ENCODE measurements at regions not wholly inside any gene's neighbourhood (a gene's known extent, or its start where the extent isn't known, plus 50 kb on each side); places are given as distances from the start of the nearest gene placed in this dataset.

DNA sequence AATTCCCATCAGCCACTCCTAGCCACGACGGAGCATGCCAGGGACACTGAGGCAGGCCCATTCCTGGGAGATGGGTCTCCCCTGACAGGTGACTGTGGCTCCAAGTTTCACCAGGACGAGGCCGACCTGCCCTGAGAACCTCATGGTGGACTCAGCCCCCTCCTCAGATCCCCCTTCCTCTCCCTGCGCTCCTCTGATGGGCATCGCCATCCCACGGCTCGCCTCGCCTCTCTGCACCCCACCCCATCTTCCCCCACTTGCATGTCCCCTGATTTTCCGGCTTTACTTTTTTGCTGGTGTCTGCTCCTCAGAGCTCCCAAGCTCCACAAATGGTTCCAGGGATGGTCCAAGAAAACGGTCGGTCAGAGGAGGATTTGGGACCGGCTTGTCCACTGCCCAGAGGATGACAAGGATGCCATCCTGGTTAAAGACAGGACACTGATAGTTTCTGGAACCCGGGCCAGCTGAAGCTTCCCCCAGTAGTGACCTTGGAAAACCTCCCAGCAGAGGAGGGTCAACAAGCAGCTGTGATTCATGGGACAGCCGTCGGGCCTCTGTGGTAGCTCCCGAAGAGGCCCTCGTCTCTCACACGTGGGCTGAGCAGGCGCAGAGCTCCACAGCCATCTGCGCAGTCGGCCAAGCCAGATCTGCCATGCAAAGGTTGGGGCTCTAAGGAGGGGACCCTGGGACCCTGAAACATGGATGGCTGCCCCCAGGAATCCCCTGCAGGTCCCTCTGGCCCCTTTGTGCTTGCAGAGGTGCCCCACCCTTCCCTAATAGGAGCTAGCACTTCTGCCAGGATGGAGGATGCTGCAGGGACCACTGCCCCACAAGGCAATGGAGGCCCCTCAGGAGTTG lies 87.8 kb upstream of the SLC66A3 start:
- DNase-seq (no peak), ATAC-seq (ENCODE audit: low read depth in 2 of 2) (no peak)
- Mint-ChIP-seq H3K27me3 (peaks cover 17 to 42% (median 35%) of the 10 kb centered on the region in 3 donors), H3K4me3 (no peak overlapping the region), H3K36me3 (peaks cover 4 to 5% of the 10 kb centered on the region in 2 donors), H3K27ac (no peak overlapping the region), H3K9me3 (peaks cover 3 to 14% (median 9%) of the 10 kb centered on the region in 7 donors), H3K4me1 (no peaks in the 10 kb centered on the region)

DNA sequence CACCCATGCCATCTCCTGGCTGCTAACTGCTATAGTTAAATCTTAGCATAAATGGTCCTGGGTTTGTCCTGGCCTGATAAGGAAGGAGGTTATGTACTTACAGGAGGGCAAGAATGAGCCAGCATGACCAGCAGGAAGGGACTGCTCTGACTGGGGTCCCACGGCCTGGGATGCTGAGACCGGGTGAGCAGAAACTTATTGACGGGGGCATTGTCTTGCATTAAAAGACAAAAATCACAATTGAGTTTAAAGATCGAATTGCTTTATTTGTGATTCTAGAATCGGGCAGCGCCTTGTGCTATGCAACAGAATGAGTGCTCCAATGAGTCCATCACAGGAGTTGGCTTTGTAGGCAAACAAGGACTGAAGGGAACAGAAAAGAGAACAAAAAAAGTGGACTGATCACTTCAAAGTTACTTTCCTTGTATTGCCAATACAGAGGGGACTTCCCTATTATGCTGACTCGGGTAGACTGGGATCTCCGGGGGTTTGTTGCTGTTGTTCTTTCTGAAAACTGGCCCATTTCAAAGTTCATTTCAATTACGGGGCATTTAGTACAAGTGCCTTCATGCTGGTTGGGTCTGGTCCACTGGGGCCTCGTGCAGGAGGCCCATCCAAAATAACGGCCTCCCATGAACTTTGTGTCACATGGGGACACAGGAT lies 87.1 kb upstream of the SLC66A3 start:
- Mint-ChIP-seq H3K36me3 (peaks cover 2 to 3% of the 10 kb centered on the region in 2 donors), H3K9me3 (peaks cover 1 to 7% (median 4%) of the 10 kb centered on the region in 7 donors), H3K27ac (peak overlapping the region in 1 of 6 donors; percentile 31), H3K4me3 (no peak overlapping the region), H3K27me3 (peaks cover 18 to 47% (median 43%) of the 10 kb centered on the region in 3 donors), H3K4me1 (no peaks in the 10 kb centered on the region)
- no peak for ATAC-seq (ENCODE audit: low read depth in 2 of 2)
- DNase-seq, result no peak

DNA sequence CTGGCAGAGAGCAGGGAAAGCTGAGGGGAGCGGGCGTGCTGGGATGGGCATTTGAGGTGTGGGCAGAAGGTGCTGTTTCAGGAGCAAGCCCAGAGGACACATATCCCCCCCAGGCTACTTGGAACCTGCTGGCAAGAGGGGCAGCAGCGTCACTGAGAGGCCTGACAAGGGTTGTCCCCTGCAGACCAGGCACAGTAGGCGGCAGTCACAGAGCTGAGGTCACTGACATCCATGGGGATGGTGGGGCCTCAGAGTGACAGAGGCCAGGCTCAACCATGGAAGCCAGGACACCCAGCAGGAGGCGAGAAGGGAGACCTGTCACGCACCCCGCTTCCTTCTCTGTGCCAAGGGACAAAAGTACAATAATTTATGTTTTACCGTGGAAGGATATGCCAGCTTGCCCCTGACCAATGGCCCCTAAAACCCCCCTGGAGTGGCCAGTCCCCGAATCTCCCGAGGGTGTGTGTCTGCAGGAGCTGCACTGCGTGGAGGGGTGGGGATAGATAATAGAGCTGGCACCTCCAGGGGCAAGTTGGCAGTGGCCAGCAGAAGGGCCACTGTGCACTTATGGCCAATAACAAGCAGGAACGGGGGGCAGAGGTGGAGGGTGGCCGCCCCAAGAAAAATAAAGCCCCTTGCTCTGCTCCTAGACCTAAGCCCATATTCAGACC lies 86.3 kb upstream of the SLC66A3 start:
- Mint-ChIP-seq H3K27ac (no peak overlapping the region), H3K27me3 (peaks cover 18 to 48% (median 46%) of the 10 kb centered on the region in 3 donors), H3K4me1 (no peaks in the 10 kb centered on the region), H3K9me3 (peaks cover 0 to 5% (median 0%) of the 10 kb centered on the region in 7 donors), H3K36me3 (no peaks in the 10 kb centered on the region), H3K4me3 (peak overlapping the region in 1 of 8 donors; percentile 42)
- ATAC-seq (ENCODE audit: low read depth in 2 of 2) (no peak), DNase-seq (no peak)

DNA sequence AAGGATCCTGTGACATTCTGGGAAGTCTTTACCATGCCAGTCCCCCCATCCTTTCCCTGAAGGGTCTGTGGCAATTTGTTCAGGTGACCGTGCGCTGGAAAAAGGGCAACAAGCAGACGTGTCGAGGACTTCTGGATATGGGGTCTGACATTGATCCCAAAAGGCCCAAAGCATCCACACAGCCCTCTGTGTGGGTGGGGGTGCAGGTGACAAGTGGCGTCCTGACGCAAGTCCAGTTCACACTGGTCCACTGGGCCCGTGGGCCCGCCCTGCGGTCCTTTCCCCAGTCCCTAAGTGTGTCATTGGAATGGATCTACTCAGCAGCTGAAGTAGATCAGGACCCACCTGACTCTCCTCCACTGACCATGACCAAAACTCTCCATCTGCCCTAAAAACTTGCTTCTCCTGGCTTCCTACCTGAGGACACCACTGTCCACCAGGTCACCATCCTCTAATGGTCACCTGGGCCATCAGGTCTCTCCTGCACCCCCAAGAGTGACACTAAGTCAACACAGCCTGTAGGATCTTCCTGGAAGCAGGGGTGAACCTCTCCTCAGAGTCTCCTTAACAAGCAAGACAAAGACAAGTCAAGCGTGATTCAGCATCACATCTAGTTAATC lies 85.6 kb upstream of the SLC66A3 start:
- no peak for ATAC-seq (ENCODE audit: low read depth in 2 of 2)
- Mint-ChIP-seq H3K4me1 (no peaks in the 10 kb centered on the region), H3K36me3 (no peaks in the 10 kb centered on the region), H3K9me3 (peaks cover 0 to 5% (median 0%) of the 10 kb centered on the region in 7 donors), H3K4me3 (peak overlapping the region in 1 of 8 donors; percentile 42), H3K27ac (no peak overlapping the region), H3K27me3 (peaks cover 18 to 48% (median 46%) of the 10 kb centered on the region in 3 donors)
- DNase-seq, result no peak

DNA sequence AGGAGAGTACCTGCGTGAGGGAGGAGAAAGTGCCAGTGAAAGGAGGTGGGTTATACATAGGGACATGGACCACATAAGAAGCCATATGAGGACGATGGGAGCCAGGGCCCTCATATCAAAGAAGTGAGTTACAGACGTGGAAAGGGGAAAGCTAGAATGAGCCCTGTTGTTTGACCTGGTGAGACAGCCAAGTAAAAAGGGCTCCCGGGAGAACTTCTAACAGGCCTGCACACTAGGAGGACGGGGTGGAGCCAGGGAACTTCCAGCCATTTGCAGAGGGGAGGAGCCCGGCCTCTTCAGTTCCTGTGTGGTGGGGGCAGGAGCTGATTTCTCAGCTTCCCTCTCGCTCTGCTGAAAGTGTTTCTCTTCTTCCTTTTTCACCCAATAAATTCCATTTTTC lies 84.1 kb upstream of the SLC66A3 start:
- peak overlapping the region in 1 of 6 donors; percentile 30 for H3K27ac Mint-ChIP-seq
- no peak for DNase-seq
- H3K27me3 Mint-ChIP-seq, result peaks cover 18 to 46% (median 37%) of the 10 kb centered on the region in 3 donors
- no peak overlapping the region for H3K4me3 Mint-ChIP-seq
- H3K4me1 Mint-ChIP-seq, result no peaks in the 10 kb centered on the region
- peaks cover 0 to 5% (median 0%) of the 10 kb centered on the region in 7 donors for H3K9me3 Mint-ChIP-seq
- ATAC-seq (ENCODE audit: low read depth in 2 of 2), result no peak
- no peaks in the 10 kb centered on the region for H3K36me3 Mint-ChIP-seq

DNA sequence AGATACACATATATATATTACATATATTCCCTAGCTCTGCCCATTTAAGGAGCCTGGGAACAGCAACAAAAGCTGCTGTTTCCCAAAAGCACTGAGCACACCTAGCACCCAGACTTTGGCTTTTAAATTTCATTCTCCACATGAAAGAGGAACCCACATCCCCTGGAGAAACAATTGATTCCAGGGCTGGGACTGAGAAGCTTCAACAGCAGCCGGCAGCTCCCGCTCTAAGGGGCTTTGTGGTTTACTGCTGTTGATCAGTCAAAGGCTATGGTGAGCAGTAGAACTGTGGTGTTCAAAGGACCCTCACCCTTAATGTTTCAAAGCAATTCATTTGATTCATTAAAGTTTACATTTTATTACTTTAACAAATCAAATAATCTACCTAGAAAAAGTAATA lies 83.3 kb upstream of the SLC66A3 start:
- Mint-ChIP-seq H3K9me3 (peaks cover 0 to 8% (median 0%) of the 10 kb centered on the region in 7 donors), H3K27me3 (peaks cover 21 to 46% (median 35%) of the 10 kb centered on the region in 3 donors), H3K4me1 (no peaks in the 10 kb centered on the region), H3K4me3 (no peak overlapping the region), H3K27ac (no peak overlapping the region), H3K36me3 (no peaks in the 10 kb centered on the region)
- no peak for DNase-seq
- no peak for ATAC-seq (ENCODE audit: low read depth in 2 of 2)

DNA sequence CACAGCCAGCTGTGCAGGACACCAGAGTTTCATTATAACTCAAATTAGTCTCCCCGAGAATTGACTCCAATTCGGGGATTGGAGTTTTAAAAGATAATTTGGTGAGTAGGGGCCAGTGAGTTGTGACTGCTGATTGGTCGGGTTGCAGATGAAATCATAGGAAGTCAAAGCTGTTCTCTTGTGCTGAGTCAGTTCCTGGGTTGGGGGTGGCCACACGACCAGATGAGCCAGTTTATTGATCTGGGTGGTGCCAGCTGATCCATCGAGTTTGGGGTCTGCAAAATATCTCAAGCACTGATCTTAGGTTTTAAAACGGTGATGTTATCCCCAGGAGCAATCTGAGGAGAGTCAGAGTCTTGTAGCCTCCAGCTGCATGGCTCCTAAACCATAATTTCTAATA lies 82.7 kb upstream of the SLC66A3 start:
- H3K27ac Mint-ChIP-seq, result no peak overlapping the region

DNA sequence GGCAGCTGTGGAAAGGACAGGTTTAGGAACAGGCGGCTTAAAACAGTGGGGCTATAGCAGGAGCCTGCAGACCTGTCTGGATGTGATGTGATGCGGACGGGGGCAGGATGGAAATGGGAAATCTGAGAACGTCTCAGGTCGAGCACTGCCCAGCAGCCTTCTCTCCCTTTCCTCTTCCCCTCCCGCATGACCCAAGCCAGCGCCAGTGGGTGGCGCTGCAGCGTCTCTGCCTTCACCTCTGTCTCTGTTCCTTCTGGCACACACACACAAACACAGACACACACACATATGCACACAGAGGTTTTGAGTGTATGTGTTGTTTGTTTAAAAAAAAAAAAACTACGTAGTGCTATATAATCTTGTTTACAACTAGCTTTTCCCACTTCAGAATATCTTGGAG lies 82.0 kb upstream of the SLC66A3 start:
- ATAC-seq (ENCODE audit: low read depth in 2 of 2) (no peak), DNase-seq (no peak)
- peak overlapping the region in 1 of 6 donors; percentile 69 for H3K27ac Mint-ChIP-seq
- H3K4me1 Mint-ChIP-seq, result no peaks in the 10 kb centered on the region
- H3K27me3 Mint-ChIP-seq, result peaks cover 28 to 45% (median 43%) of the 10 kb centered on the region in 3 donors
- peaks cover 0 to 8% (median 0%) of the 10 kb centered on the region in 7 donors for H3K9me3 Mint-ChIP-seq
- no peaks in the 10 kb centered on the region for H3K36me3 Mint-ChIP-seq
- H3K4me3 Mint-ChIP-seq, result no peak overlapping the region

More for the DNA sequence above, 82.7 kb upstream of the SLC66A3 start:
- Mint-ChIP-seq H3K36me3 (no peaks in the 10 kb centered on the region), H3K4me3 (no peak overlapping the region), H3K9me3 (peaks cover 0 to 8% (median 0%) of the 10 kb centered on the region in 7 donors), H3K4me1 (no peaks in the 10 kb centered on the region), H3K27me3 (peaks cover 25 to 46% (median 41%) of the 10 kb centered on the region in 3 donors)
- DNase-seq (no peak), ATAC-seq (ENCODE audit: low read depth in 2 of 2) (no peak)

DNA sequence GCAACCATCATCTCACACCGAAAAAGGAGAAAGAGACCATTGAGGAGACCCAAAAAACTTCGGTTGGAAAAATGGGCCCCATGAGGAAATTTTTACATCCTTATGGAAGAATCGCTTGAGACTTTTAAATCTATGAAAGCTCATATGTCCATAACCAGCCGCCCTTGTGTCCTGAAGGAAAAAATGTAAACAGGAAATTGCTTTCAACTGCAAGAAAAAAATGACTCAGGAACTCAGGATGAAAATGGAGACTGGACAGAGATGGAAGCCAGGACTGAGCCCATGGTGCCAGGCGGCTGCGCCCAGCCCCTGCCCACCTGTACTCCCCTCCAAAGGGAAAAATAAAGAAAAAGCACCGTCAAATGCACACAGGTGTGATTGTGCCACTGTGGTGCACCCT lies 81.5 kb upstream of the SLC66A3 start:
- Mint-ChIP-seq H3K4me3 (no peak overlapping the region), H3K27me3 (peaks cover 26 to 42% (median 39%) of the 10 kb centered on the region in 3 donors), H3K36me3 (no peaks in the 10 kb centered on the region), H3K9me3 (peaks cover 0 to 8% (median 0%) of the 10 kb centered on the region in 7 donors), H3K27ac (no peak overlapping the region), H3K4me1 (no peaks in the 10 kb centered on the region)
- no peak for ATAC-seq (ENCODE audit: low read depth in 2 of 2)
- DNase-seq, result no peak

DNA sequence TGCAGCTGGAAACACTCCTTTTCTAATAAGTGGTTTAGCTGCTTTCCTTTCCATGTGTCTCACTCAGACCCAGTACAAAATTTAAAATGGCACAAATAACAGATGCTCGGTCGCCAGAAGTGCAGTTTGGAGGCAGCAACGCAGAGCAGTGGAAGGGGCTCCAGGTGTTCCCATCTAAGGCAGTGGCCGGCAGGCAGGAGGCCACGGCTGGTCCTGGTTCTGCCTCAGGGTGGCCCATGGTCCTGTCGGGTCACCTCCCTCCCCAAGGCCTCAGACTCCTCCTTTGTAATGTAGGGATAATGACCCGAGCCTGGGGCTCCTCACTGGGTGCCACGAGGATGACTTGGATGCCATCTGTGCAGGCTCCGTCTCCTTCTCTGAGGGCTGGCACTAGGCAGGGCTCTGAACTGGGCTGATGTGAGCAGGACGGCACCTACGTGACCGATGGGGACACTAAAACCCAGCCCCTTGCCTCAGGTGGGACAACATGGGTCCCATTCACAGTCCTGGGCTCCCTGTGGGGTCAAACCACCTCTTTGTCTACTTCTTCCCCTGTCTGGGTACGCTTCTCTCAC lies 80.9 kb upstream of the SLC66A3 start:
- DNase-seq, result no peak
- Mint-ChIP-seq H3K9me3 (peaks cover 0 to 8% (median under 1%) of the 10 kb centered on the region in 7 donors), H3K4me3 (no peak overlapping the region), H3K4me1 (no peaks in the 10 kb centered on the region), H3K36me3 (no peaks in the 10 kb centered on the region), H3K27ac (no peak overlapping the region), H3K27me3 (peaks cover 28 to 40% (median 38%) of the 10 kb centered on the region in 3 donors)
- no peak for ATAC-seq (ENCODE audit: low read depth in 2 of 2)

DNA sequence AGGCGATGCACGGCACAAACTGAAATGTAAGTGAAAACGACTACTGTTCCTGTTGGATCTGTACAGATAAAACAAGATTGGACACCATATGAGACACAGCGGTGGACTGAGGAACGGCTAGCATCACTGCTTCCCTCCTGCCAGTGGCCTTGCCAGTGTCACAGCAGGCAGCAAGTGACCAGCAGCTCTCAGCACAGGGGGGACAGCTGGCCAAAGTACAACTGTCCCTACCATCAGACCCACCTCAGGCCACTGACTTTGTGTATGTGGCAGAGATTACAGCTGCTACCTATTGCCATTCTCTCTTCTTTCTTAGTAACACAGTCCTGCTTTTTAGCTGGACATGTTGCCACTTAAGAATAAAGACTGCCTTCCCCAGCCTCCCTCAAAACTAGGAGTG lies 80.0 kb upstream of the SLC66A3 start:
- Mint-ChIP-seq H3K4me1 (no peaks in the 10 kb centered on the region), H3K27ac (no peak overlapping the region), H3K36me3 (no peaks in the 10 kb centered on the region), H3K4me3 (peak overlapping the region in 1 of 8 donors; percentile 3), H3K27me3 (peaks cover 30 to 38% (median 33%) of the 10 kb centered on the region in 3 donors), H3K9me3 (peaks cover 0 to 8% (median 1%) of the 10 kb centered on the region in 7 donors)
- ATAC-seq (ENCODE audit: low read depth in 2 of 2), result no peak
- no peak for DNase-seq

DNA sequence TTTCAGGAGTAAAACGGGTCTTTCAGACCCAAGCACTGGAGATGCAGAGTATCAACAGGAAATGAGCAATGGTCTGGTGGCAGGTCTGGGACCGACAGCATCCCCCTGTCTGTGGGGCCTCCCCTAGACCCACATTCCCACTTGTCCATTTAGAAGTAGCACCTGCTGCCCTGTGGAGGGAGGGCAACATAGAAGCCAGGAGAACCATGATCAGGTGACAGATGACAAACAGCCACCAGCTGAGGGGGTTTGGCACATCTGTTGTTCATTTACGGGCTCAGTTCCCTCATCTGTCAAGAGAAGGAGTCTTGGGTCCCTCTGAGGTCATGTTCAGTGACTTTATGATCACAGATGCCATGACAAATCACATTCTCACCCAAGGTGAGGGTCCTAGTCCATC lies 77.9 kb upstream of the SLC66A3 start:
- H3K27ac Mint-ChIP-seq, result no peak overlapping the region
- H3K4me1 Mint-ChIP-seq, result no peaks in the 10 kb centered on the region
- peaks cover 0 to 8% (median 1%) of the 10 kb centered on the region in 7 donors for H3K9me3 Mint-ChIP-seq
- DNase-seq, result no peak
- H3K4me3 Mint-ChIP-seq, result no peak overlapping the region
- H3K36me3 Mint-ChIP-seq, result no peaks in the 10 kb centered on the region
- H3K27me3 Mint-ChIP-seq, result peaks cover 16 to 25% (median 24%) of the 10 kb centered on the region in 3 donors
- no peak for ATAC-seq (ENCODE audit: low read depth in 2 of 2)
